GM06990 (cell line): ENCODE measurements at regions not wholly inside any gene's neighbourhood (a gene's known extent, or its start where the extent isn't known, plus 50 kb on each side); places are given as distances from the start of the nearest gene placed in this dataset.

ENCODE experiments used
- DNase-seq: peaks from one replicate; pipeline ENCODE4 v3.0.0-alpha.2; 2011; ENCODE audit not compliant: insufficient read length; ENCODE audit errors: extremely low read depth
- H3K27me3 ChIP-seq: replicated peaks from 2 replicates; pipeline ENCODE4 v1.6.0; 2011; ENCODE audit warnings: low read length; ENCODE audit not compliant: control insufficient read depth, insufficient read depth
- H3K36me3 ChIP-seq: 2 replicates; pipeline ENCODE4 v1.5.1; 2011; ENCODE audit warnings: low read length; ENCODE audit not compliant: control insufficient read depth, insufficient read depth
- H3K4me3 ChIP-seq: replicated peaks from 2 replicates; pipeline ENCODE4 v1.5.1; 2011; ENCODE audit warnings: low read depth, mild to moderate bottlenecking, control low read depth, low read length
- TF ChIP-seq, protein P1 (sequence below): IDR thresholded peaks from 2 replicates; pipeline ENCODE4 v1.5.1; 2011; ENCODE audit warnings: low read length, control low read depth, mild to moderate bottlenecking, inconsistent platforms; ENCODE audit not compliant: insufficient read depth, poor library complexity, severe bottlenecking

DNA sequence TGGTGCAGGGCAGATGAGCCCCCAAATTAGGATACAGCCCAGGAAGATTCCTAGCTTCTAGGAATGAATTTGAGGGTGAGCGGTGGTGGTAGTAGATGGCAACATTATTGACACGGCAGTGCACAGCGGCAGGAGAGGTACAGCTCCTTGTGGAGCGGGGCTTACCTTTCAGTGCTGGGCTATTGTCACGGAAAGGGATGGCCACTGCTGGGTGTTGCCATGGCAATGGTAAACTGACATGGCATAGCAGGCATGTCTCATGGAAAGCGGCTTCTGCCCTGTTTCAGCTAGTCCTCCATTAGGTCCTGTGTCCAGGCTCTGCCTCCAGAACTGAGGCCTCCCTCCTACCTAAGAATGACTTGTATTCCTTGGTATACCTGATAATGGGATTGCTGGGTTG, 81.8 kb upstream of the WDR1 start:
- no peak overlapping the region for H3K4me3 ChIP-seq
- TF ChIP-seq, protein P1, sequence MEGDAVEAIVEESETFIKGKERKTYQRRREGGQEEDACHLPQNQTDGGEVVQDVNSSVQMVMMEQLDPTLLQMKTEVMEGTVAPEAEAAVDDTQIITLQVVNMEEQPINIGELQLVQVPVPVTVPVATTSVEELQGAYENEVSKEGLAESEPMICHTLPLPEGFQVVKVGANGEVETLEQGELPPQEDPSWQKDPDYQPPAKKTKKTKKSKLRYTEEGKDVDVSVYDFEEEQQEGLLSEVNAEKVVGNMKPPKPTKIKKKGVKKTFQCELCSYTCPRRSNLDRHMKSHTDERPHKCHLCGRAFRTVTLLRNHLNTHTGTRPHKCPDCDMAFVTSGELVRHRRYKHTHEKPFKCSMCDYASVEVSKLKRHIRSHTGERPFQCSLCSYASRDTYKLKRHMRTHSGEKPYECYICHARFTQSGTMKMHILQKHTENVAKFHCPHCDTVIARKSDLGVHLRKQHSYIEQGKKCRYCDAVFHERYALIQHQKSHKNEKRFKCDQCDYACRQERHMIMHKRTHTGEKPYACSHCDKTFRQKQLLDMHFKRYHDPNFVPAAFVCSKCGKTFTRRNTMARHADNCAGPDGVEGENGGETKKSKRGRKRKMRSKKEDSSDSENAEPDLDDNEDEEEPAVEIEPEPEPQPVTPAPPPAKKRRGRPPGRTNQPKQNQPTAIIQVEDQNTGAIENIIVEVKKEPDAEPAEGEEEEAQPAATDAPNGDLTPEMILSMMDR, result no peak
- no peak for DNase-seq
- H3K27me3 ChIP-seq, result no peaks in the 10 kb centered on the region; the same call in 1 of the 2 replicates
- H3K36me3 ChIP-seq, result no peaks in the 10 kb centered on the region

DNA sequence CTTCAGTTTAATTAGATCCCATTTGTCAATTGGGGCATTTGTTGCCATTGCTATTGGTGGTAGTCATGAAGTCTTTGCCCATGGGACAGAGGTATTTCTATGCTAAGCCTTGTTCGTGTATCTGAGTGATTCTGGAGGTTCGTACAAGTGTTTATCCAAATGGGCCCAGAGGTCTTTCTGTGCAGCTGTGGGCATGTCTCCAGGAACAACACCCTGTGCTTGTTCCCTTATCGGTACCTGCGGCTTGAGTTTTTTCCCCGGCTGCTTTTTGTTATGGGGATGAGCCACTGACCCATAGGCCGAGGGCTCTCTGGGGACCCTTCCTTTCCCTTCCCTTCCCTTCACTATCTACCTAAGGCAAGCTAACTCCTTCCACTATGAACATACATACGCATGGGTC, 81.4 kb upstream of the WDR1 start:
- TF ChIP-seq, protein P1, result no peak
- DNase-seq, result no peak
- no peaks in the 10 kb centered on the region; the same call in 1 of the 2 replicates for H3K27me3 ChIP-seq
- H3K36me3 ChIP-seq, result no peaks in the 10 kb centered on the region
- no peak overlapping the region for H3K4me3 ChIP-seq

DNA sequence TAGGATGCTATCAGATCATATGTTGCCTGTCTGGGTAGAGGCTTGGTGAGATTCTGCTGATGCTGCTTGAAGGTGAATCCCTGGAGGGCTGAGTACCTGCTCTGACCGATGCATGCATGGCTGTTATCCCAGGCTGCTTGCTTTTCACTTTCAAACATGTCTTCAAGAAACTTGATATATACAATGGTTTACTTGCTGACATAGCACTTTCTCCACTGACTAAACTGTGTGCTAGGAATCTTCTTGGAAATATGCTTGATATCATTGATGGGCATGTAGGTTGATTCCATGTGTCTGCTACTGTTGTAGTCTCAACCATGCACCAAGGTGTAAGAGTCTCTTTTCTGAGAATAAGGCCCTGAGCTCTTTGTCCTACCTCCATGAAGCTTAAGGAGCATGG, 79.6 kb upstream of the WDR1 start:
- no peaks in the 10 kb centered on the region for H3K36me3 ChIP-seq
- no peak for DNase-seq
- H3K27me3 ChIP-seq, result no peaks in the 10 kb centered on the region; the same call in 1 of the 2 replicates
- H3K4me3 ChIP-seq, result no peak overlapping the region
- TF ChIP-seq, protein P1, result no peak

DNA sequence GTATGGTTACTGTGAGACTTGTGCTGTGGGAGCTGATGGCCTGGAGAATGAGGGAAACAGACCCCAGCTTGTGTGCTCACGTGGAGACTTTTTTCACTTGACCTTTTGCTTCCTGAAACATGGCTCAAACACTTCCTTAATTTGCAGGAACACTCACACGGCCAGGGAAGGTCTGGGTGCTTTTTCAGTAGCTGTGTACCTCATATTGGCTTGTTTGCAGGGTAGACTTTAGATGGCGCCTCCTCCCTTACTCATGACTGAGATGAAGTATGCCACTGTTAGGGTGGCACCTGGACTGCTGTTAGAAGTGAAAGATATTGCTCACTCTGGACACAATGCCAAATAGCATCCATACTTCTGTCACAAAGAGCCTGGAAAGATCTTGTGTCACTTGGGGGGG, 75.7 kb upstream of the WDR1 start:
- TF ChIP-seq, protein P1, result no peak
- no peak overlapping the region for H3K4me3 ChIP-seq
- no peaks in the 10 kb centered on the region for H3K36me3 ChIP-seq
- no peaks in the 10 kb centered on the region; the same call in none of the 2 replicates for H3K27me3 ChIP-seq
- DNase-seq, result no peak

DNA sequence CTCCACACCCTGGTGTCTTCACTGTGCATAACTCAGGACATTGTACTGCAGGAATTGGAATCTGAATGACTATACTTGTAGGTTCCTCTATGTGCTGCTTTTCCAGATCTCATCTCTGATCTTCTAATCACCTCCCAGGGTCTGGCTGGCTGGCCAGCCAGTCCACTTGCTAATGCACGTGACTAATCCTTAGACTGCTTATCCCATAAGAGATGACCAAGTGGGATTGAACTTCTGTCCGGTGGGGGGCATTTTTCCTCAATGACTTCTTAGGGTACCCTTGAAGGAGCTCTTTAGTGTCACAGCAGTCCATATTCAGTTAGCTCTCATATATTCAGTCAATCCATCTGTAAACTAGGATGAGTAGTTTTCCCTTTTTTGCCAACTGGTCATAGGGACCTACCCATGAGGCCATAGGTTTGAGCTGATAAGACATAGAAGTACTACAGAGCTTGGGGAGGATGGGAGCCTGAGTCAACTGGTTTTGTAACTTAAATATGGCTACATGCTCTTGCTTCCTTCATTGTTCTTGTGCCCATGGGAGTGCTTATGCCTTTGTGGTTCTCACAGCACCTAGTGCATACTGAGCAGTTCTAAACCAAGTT, 71.9 kb upstream of the WDR1 start:
- H3K36me3 ChIP-seq, result no peaks in the 10 kb centered on the region
- no peak for DNase-seq
- no peak overlapping the region for H3K4me3 ChIP-seq
- TF ChIP-seq, protein P1, result no peak
- no peaks in the 10 kb centered on the region; the same call in none of the 2 replicates for H3K27me3 ChIP-seq
